Uterus (tissue), 3 donors: ENCODE measurements at regions not wholly inside any gene's neighbourhood (a gene's known extent, or its start where the extent isn't known, plus 50 kb on each side); places are given as distances from the start of the nearest gene placed in this dataset. TPM values are rescaled to one million over a fixed set of nuclear protein-coding genes. Genes with fewer than 3 reads are reported as not detected.

ENCODE experiments used
- DNase-seq, 2 donors: peaks; one replicate each; pipeline ENCODE4 v3.0.0-alpha.2; 2019 to 2020
- H3K27ac ChIP-seq, 2 donors: fragments of 200-600 bp; sonication (generic); 1 replicate in 1 of 2; 2 replicates in 1 of 2; pipeline ENCODE4 v1.5.1; 2016 to 2018
- H3K27me3 ChIP-seq, 2 donors: fragments of 200-600 bp; sonication (generic); one replicate each; pipeline ENCODE4 v1.5.1; 2018 to 2019; ENCODE audit warnings: control low read depth in 1 of 2
- H3K36me3 ChIP-seq, 2 donors: fragments of 200-600 bp; sonication (generic); one replicate each; pipeline ENCODE4 v1.5.1; 2019; ENCODE audit warnings: control low read depth in 1 of 2
- H3K4me1 ChIP-seq, 2 donors: fragments of 200-600 bp; sonication (generic); one replicate each; pipeline ENCODE4 v1.5.1; 2018 to 2019; ENCODE audit warnings: control low read depth in 1 of 2
- H3K4me3 ChIP-seq, 2 donors: fragments of 200-600 bp; sonication (generic); 1 replicate in 1 of 2; 2 replicates in 1 of 2; pipeline ENCODE4 v1.5.1; 2018 to 2019; ENCODE audit warnings: mild to moderate bottlenecking in 1 of 2
- H3K9me3 ChIP-seq, 2 donors: fragments of 200-600 bp; sonication (generic); one replicate each; pipeline ENCODE4 v1.5.1; 2019; ENCODE audit warnings: control low read depth in 1 of 2
- CTCF ChIP-seq, 4 experiments: fragments of 200-600 bp in 2 of 4; fragments of 450-650 bp in 2 of 4; sonication (generic) in 2 of 4; IDR thresholded peaks; one replicate each; pipeline ENCODE4 v1.5.1; 2016 to 2019; ENCODE audit warnings: antibody characterized with exemption in 4 of 4, mild to moderate bottlenecking in 2 of 4, moderate library complexity in 1 of 4
- POLR2A ChIP-seq, 2 donors: fragments of 450-650 bp; IDR thresholded peaks; one replicate each; pipeline ENCODE4 v1.6.1; 2016; ENCODE audit warnings: antibody characterized with exemption in 2 of 2, mild to moderate bottlenecking in 1 of 2, moderate library complexity in 1 of 2
- intact Hi-C: fragments of 100-400 bp; cut with DNase I; formaldehyde crosslinking; loops from one replicate; pipeline ENCODE4 v1.15.1; 2023; ENCODE audit warnings: low total_unique reads
- small RNA-seq: library from RNA; depleted of rRNA; stranded (forward); fragments of <200 nt; gene quantifications from one replicate; pipeline ENCODE3, GENCODE V24; 2016
- donor health status: DM: yes; HTN: yes; CAD: no.

DNA sequence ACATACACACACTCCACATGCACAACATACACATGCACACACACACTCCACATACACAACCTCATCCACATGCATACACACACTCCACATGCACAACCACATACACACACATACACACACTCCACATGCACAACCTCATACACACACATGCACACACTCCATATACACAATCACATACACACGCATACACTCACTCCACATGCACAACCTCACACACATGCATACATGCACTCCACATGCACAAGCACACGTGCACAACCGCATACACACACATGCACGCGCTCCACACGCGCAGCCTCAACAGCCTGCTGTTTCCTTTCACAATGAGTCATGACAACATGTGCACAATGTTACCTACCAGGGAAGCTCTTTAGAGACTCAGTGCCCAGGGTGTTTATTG lies 61.2 kb upstream of the TMEM132C start:
- intact Hi-C loops = no loop called here
- Histone ChIP-seq H3K4me3 (no peak overlapping the region), H3K27ac (no peak overlapping the region), H3K9me3 (no peaks in the 10 kb centered on the region), H3K27me3 (no peaks in the 10 kb centered on the region), H3K4me1 (no peaks in the 10 kb centered on the region), H3K36me3 (no peaks in the 10 kb centered on the region)
- no peak for TF ChIP-seq CTCF (IDR thresholded peaks at IDR 0.05)
- no peak for TF ChIP-seq POLR2A (IDR thresholded peaks at IDR 0.05)
- DNase-seq = no peak

Small RNA genes lying in the stretch of these regions (small RNA-seq; reads per million reads assigned to genes)
- gene AC006065.2 (not detected), gene AC073913.2 (not detected), gene HSPE1P20 (not detected), gene RF00019 (not detected), gene RNU1-104P (not detected)
